Amygdala (tissue), 56 donors: ENCODE measurements at regions not wholly inside any gene's neighbourhood (a gene's known extent, or its start where the extent isn't known, plus 50 kb on each side); places are given as distances from the start of the nearest gene placed in this dataset.
A peak's percentile ranks its signal among the peaks of the same experiment; 100 is the strongest.

Experiments used
- DNase-seq, 56 donors: peaks; one replicate each; lab custom pipeline; 2025; lab: John Stamatoyannopoulos, UW

DNA sequence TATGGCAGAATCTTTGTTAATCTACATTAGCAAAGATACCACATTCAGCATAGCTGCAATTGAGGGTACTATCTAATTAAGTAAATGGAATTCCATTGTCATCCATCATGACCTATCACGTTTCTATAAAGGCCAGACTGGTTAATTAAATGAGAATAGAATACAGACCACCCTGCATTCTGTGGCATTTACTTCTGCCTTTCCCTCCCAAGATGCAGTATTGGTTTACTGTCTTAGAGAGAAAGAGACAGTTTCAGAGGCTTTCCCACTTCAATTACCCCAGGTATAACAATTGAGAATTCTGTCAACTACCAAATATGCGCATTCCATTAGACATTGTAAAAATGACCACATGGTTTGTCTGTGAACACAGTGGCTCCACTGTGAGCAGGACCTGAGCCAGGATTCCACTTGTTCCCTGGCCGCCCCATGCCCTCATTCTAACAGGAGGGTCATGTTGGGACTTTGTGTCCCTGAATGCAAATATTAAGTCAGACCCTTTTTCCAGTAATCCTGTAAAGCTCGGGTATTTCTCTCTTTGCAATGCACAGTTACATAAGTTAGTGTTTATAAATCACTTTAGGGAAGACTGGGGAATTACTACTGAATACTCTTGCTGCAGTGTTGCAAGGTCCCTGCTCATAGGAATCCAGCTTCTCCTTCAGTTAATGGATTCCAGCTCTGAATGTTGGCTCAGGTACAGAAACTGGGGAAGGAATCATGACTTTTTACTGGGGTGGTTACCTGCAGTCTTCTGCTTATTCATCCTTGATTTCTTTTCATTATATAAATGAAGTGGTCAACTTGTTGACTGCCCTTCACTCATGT lies 261.0 kb downstream of the PDGFC start:
- DNase-seq = peak in 1 of 56 donors; percentile 2

- DNase-seq = no peak
Measured at GRCh38 chr4:156705311-156705710, 266.3 kb downstream of the PDGFC start.

GRCh38 chr4:156695163-156695562 lies 276.4 kb downstream of the PDGFC start:
- peak in 22 of 56 donors; percentile 2 to 56 (median 18) for DNase-seq

GRCh38 chr4:156694413-156694812 lies 277.2 kb downstream of the PDGFC start:
- no peak for DNase-seq

- DNase-seq = no peak
Measured at GRCh38 chr4:156693557-156693956, 278.0 kb downstream of the PDGFC start.

- no peak for DNase-seq
Measured at GRCh38 chr4:156692016-156692415, 279.6 kb downstream of the PDGFC start.

GRCh38 chr4:156690572-156690971 lies 281.0 kb downstream of the PDGFC start:
- no peak for DNase-seq

- DNase-seq = no peak
Measured at GRCh38 chr4:156686120-156686519, 285.5 kb downstream of the PDGFC start.

GRCh38 chr4:156685308-156685707 lies 286.3 kb downstream of the PDGFC start:
- no peak for DNase-seq

GRCh38 chr4:156677656-156678055 lies 293.9 kb downstream of the PDGFC start:
- DNase-seq = no peak

GRCh38 chr4:156677131-156677531 lies 294.5 kb downstream of the PDGFC start:
- no peak for DNase-seq

GRCh38 chr4:156676116-156676851 lies 295.3 kb downstream of the PDGFC start:
- no peak for DNase-seq

DNA sequence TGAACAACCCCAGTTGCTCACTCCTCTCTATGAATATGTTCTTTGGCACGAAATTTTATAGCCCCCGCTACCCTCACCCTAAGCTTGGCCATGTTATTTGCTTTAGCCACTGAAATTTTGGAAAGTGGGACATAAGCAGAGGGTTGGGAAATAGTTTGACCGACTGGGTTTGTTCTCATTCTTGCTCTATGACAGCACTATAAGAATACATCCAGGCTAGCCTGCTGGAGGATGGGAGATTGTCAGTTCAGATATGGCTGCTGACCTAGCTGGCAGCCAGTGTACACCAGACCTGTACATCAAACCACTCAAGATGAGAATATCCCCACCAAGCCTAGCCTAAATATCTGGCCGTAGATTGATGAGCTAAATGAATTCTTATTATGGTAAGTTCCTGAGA lies 298.1 kb downstream of the PDGFC start:
- no peak for DNase-seq

GRCh38 chr4:156672492-156673305 lies 298.9 kb downstream of the PDGFC start:
- DNase-seq = peak in 2 of 56 donors; percentile 4 to 5

- DNase-seq = no peak
Measured at GRCh38 chr4:156665780-156666366, 305.7 kb downstream of the PDGFC start.

DNA sequence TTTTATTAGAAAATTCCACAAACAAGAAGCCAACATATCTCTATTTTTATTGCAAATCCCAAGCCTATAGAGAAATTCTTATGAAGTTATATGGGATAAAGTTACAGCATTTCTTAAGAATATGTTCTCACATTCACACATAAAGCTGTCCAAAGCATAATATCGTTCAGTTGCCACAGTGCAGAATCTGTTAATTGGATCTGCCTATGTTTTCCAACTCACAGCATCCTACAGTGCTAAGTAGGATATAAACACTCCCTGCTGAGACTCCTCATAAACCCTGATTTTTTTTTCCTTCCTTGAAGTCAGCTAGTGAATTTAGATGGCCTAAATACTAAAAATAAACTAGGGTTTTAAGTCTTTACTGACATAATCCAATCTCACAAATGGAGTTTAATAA lies 307.9 kb downstream of the PDGFC start:
- DNase-seq = no peak

DNA sequence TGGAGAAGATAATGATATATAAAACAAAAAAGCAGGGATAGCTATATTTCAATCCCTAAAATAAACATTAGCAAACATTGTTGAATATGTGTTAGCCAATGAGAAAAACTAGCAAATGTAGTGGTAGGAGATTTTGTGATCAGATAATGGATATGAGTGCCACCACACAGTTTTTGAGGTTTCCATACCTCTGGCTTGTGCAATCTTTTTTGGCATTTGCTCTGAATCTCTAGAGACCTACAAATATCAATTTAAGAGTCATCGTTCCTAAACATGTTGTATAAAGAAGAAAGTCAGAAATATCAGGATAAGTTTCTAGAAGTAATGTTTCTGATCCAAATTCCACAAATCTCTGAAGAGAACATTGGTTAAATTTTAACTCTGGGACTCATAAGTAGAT lies 308.7 kb downstream of the PDGFC start:
- no peak for DNase-seq

- no peak for DNase-seq
Measured at GRCh38 chr4:156661555-156661954, 310.0 kb downstream of the PDGFC start.

DNA sequence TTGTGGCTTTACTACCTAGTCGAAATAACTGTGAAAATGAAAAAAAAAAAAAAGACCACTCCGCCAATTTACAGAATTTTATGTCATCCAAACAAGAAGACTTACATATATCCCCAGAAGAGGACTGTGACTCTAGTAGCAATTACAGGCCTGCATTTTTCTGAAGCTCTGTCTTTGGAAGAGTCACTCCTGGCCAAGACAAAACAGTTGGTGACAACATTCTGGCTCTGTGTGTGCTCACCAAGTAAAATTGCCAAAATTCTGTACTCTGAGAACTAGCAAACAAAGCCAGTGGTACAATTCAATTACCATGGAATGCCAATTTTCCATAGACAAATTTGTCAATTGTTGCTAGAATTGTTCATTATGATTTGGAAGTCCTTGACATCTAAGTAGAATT lies 311.1 kb downstream of the PDGFC start:
- DNase-seq = no peak

DNA sequence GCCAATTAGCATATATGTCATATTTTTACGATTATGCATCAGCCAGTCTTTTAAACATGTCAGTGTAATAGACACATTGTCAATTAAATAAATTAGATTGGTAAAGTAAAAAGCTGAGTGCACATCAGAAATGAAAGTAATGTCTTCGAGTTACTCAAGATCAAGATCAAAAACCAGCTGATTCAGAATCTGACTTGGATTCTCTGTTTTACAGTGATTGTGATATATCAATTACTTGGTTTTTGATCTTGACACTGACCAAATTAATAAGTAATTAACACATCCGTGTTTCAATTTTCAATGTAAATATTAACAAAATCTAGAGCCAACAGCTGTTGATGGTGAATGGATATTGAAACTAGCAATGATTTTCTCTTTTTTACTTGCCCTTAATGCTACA lies 311.6 kb downstream of the PDGFC start:
- no peak for DNase-seq

- no peak for DNase-seq
Measured at GRCh38 chr4:156659570-156659969, 312.0 kb downstream of the PDGFC start.
